NB4 (cell line): ENCODE measurements at regions not wholly inside any gene's neighbourhood (a gene's known extent, or its start where the extent isn't known, plus 50 kb on each side); places are given as distances from the start of the nearest gene placed in this dataset.

Experiments used
- CTCF ChIP-seq: IDR thresholded peaks from one replicate; pipeline ENCODE4 v1.5.1; 2012; ENCODE audit warnings: low read depth, low read length
- MAX ChIP-seq: IDR thresholded peaks from 2 replicates; pipeline ENCODE4 v1.6.1; 2011; ENCODE audit warnings: low read depth, low read length
- POLR2A ChIP-seq: IDR thresholded peaks from 2 replicates; pipeline ENCODE4 v1.6.1; 2011; ENCODE audit warnings: mild to moderate bottlenecking; ENCODE audit not compliant: insufficient read length; ENCODE audit errors: extremely low read depth

GRCh38 chr4:14446311-14446710 is 556.0 kb upstream of the CPEB2 start:
- TF ChIP-seq POLR2A = no peak
- no peak for TF ChIP-seq CTCF
- no peak for TF ChIP-seq MAX
